ENCODE measurements at regions not wholly inside any gene's neighbourhood (a gene's known extent, or its start where the extent isn't known, plus 50 kb on each side); places are given as distances from the start of the nearest gene placed in this dataset.

DNA sequence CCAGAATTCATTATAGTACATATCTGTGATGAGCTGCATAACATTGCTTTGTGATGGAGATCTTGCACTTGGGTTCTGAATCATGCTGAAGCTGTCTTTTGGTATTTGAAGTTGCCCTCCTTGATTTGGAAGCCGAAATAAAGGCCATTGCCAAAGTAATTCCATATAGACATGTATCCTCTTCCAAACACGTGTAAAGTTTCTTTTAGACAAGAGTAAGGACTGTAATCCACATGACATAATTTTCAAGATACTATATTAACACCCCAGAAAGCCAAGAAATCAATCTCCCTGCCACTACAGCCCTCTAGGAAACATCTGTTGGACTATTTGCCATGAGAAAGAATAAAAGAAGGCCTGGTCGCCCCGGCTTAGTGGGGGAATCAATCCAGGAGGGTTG is 754.2 kb downstream of the FGF9 start:
- DNase-seq = no peak
- Mint-ChIP-seq H3K4me3 (no peak overlapping the region), H3K4me1 (no peaks in the 10 kb centered on the region), H3K27me3 (peaks cover 0 to 3% of the 10 kb centered on the region in 2 donors), H3K27ac (no peak overlapping the region), H3K9me3 (peaks cover 0 to 5% (median under 1%) of the 10 kb centered on the region in 8 donors), H3K36me3 (no peaks in the 10 kb centered on the region)
- POLR2A ChIA-PET (ENCODE audit: partially characterized antibody) = no interaction called here
- H3K4me3 ChIP-seq (ENCODE audit: low read length in 2 of 2) = no peak overlapping the region
- intact Hi-C loops (cut with micrococcal nuclease) = no loop called here
- no peaks in the 10 kb centered on the region for H3K4me1 ChIP-seq (ENCODE audit: insufficient read depth, low read length)
- no peak overlapping the region for H3K27ac ChIP-seq (ENCODE audit: low read depth, low read length)
- CTCF ChIA-PET (ENCODE audit: partially characterized antibody) = no interaction called here
- H3K9me3 ChIP-seq (ENCODE audit: control insufficient read depth in 1 of 2, low read length in 2 of 2) = no peaks in the 10 kb centered on the region
- no peaks in the 10 kb centered on the region for H3K36me3 ChIP-seq (ENCODE audit: insufficient read depth, low read length)
- no peaks in the 10 kb centered on the region for H3K27me3 ChIP-seq (ENCODE audit: insufficient read depth, low read length)

- ChIA-PET CTCF (ENCODE audit: partially characterized antibody) (no interaction called here), POLR2A (ENCODE audit: partially characterized antibody) (no interaction called here)
- intact Hi-C loops (cut with micrococcal nuclease) = no loop called here
- Mint-ChIP-seq H3K36me3 (no peaks in the 10 kb centered on the region), H3K27me3 (peaks cover 0 to 3% of the 10 kb centered on the region in 2 donors), H3K9me3 (peaks cover 0 to 6% (median under 1%) of the 10 kb centered on the region in 8 donors), H3K4me3 (no peak overlapping the region), H3K27ac (peak overlapping the region in 1 of 7 donors; percentile 43), H3K4me1 (no peaks in the 10 kb centered on the region)
- DNase-seq = no peak
- Histone ChIP-seq H3K4me1 (ENCODE audit: insufficient read depth, low read length) (no peaks in the 10 kb centered on the region), H3K27ac (ENCODE audit: low read depth, low read length) (no peak overlapping the region), H3K36me3 (ENCODE audit: insufficient read depth, low read length) (no peaks in the 10 kb centered on the region), H3K9me3 (ENCODE audit: control insufficient read depth in 1 of 2, low read length in 2 of 2) (no peaks in the 10 kb centered on the region), H3K4me3 (ENCODE audit: low read length in 2 of 2) (no peak overlapping the region), H3K27me3 (ENCODE audit: insufficient read depth, low read length) (no peaks in the 10 kb centered on the region)
Measured at GRCh38 chr13:22427066-22427465, 753.7 kb upstream of the SGCG start.

GRCh38 chr13:22427783-22428182 is 753.0 kb upstream of the SGCG start:
- H3K4me1 Mint-ChIP-seq = no peaks in the 10 kb centered on the region
- H3K4me1 ChIP-seq (ENCODE audit: insufficient read depth, low read length) = no peaks in the 10 kb centered on the region
- no peak overlapping the region for H3K27ac Mint-ChIP-seq
- ChIA-PET POLR2A (ENCODE audit: partially characterized antibody) (no interaction called here), CTCF (ENCODE audit: partially characterized antibody) (no interaction called here)
- peaks cover 0 to 3% of the 10 kb centered on the region in 2 donors for H3K27me3 Mint-ChIP-seq
- no peaks in the 10 kb centered on the region for H3K36me3 Mint-ChIP-seq
- peaks cover 0 to 5% (median under 1%) of the 10 kb centered on the region in 8 donors for H3K9me3 Mint-ChIP-seq
- no peaks in the 10 kb centered on the region for H3K27me3 ChIP-seq (ENCODE audit: insufficient read depth, low read length)
- H3K4me3 ChIP-seq (ENCODE audit: low read length in 2 of 2) = no peak overlapping the region
- intact Hi-C loops (cut with micrococcal nuclease) = no loop called here
- H3K9me3 ChIP-seq (ENCODE audit: control insufficient read depth in 1 of 2, low read length in 2 of 2) = no peaks in the 10 kb centered on the region
- H3K27ac ChIP-seq (ENCODE audit: low read depth, low read length) = no peak overlapping the region
- no peak for DNase-seq
- no peaks in the 10 kb centered on the region for H3K36me3 ChIP-seq (ENCODE audit: insufficient read depth, low read length)
- H3K4me3 Mint-ChIP-seq = no peak overlapping the region

GRCh38 chr13:22428188-22428828 is 752.5 kb upstream of the SGCG start:
- POLR2A ChIA-PET (ENCODE audit: partially characterized antibody) = no interaction called here
- Histone ChIP-seq H3K27ac (ENCODE audit: low read depth, low read length) (no peak overlapping the region), H3K27me3 (ENCODE audit: insufficient read depth, low read length) (no peaks in the 10 kb centered on the region), H3K4me3 (ENCODE audit: low read length in 2 of 2) (no peak overlapping the region), H3K36me3 (ENCODE audit: insufficient read depth, low read length) (no peaks in the 10 kb centered on the region), H3K9me3 (ENCODE audit: control insufficient read depth in 1 of 2, low read length in 2 of 2) (no peaks in the 10 kb centered on the region), H3K4me1 (ENCODE audit: insufficient read depth, low read length) (no peaks in the 10 kb centered on the region)
- intact Hi-C loops (cut with micrococcal nuclease) = no loop called here
- Mint-ChIP-seq H3K27me3 (peaks cover 0 to 3% of the 10 kb centered on the region in 2 donors), H3K36me3 (no peaks in the 10 kb centered on the region), H3K4me1 (no peaks in the 10 kb centered on the region), H3K27ac (no peak overlapping the region), H3K9me3 (peaks cover 0 to 5% (median under 1%) of the 10 kb centered on the region in 8 donors), H3K4me3 (no peak overlapping the region)
- DNase-seq = no peak
- CTCF ChIA-PET (ENCODE audit: partially characterized antibody) = no interaction called here

DNA sequence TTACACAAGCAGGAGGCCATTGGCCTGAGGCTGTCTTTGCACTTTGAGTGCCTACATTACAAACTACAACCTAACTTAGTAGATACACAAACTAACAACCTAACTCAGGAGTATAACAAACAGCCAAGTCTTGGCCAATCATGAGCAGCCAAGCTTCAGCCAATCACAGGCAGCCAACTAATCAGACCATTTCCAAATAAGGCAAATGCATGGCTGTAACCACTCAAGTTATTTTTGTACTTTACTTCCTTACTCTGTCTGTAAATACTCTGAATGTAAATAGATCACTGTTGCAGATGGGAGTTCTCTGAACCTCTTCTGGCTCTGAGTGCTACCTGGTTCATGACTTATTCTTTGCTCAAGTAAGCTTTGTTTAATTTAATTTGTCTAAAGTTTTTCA is 748.1 kb upstream of the SGCG start:
- no peaks in the 10 kb centered on the region for H3K9me3 ChIP-seq (ENCODE audit: control insufficient read depth in 1 of 2, low read length in 2 of 2)
- Mint-ChIP-seq H3K4me3 (no peak overlapping the region), H3K9me3 (peaks cover 0 to 3% (median 0%) of the 10 kb centered on the region in 8 donors), H3K36me3 (no peaks in the 10 kb centered on the region), H3K4me1 (no peaks in the 10 kb centered on the region), H3K27me3 (peaks cover 0 to 3% of the 10 kb centered on the region in 2 donors), H3K27ac (no peak overlapping the region)
- no peak for DNase-seq
- no peak overlapping the region for H3K4me3 ChIP-seq (ENCODE audit: low read length in 2 of 2)
- H3K36me3 ChIP-seq (ENCODE audit: insufficient read depth, low read length) = no peaks in the 10 kb centered on the region
- H3K27ac ChIP-seq (ENCODE audit: low read depth, low read length) = no peak overlapping the region
- no peaks in the 10 kb centered on the region for H3K4me1 ChIP-seq (ENCODE audit: insufficient read depth, low read length)
- intact Hi-C loops (cut with micrococcal nuclease) = no loop called here
- POLR2A ChIA-PET (ENCODE audit: partially characterized antibody) = no interaction called here
- H3K27me3 ChIP-seq (ENCODE audit: insufficient read depth, low read length) = no peaks in the 10 kb centered on the region
- CTCF ChIA-PET (ENCODE audit: partially characterized antibody) = no interaction called here

- CTCF ChIA-PET (ENCODE audit: partially characterized antibody) = no interaction called here
Measured at GRCh38 chr13:22447132-22447886, 733.5 kb upstream of the SGCG start.

DNA sequence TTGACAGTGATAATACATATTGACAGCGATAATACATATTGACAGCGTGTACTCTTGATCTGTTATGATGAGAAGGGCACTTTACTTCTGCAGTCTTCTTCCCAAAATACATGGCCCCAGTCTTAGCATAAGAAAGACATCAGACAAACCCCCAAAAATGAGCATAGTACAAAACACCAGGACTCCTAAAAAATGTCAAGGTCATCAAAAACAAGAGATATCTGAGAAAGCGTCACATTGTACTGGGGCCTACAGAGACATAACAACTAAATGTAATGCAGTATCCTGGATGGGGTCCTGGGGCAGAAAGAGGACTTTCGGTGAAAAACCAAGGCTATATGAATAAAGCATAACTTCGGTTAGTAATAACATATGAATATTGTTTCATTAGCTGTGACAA is 731.5 kb upstream of the SGCG start:
- CTCF ChIA-PET (ENCODE audit: partially characterized antibody) = no interaction called here
- Histone ChIP-seq H3K27me3 (ENCODE audit: insufficient read depth, low read length) (no peaks in the 10 kb centered on the region), H3K27ac (ENCODE audit: low read depth, low read length) (no peak overlapping the region), H3K9me3 (ENCODE audit: control insufficient read depth in 1 of 2, low read length in 2 of 2) (no peaks in the 10 kb centered on the region), H3K4me1 (ENCODE audit: insufficient read depth, low read length) (no peaks in the 10 kb centered on the region), H3K36me3 (ENCODE audit: insufficient read depth, low read length) (no peaks in the 10 kb centered on the region), H3K4me3 (ENCODE audit: low read length in 2 of 2) (no peak overlapping the region)
- Mint-ChIP-seq H3K27me3 (no peaks in the 10 kb centered on the region), H3K4me3 (no peak overlapping the region), H3K27ac (no peak overlapping the region), H3K36me3 (no peaks in the 10 kb centered on the region), H3K4me1 (no peaks in the 10 kb centered on the region), H3K9me3 (no peaks in the 10 kb centered on the region)
- no peak for DNase-seq
- intact Hi-C loops (cut with micrococcal nuclease) = no loop called here
- POLR2A ChIA-PET (ENCODE audit: partially characterized antibody) = no interaction called here

More at GRCh38 chr13:22447132-22447886, 733.5 kb upstream of the SGCG start:
- POLR2A ChIA-PET (ENCODE audit: partially characterized antibody) = no interaction called here
- no peaks in the 10 kb centered on the region for H3K4me1 Mint-ChIP-seq
- H3K9me3 Mint-ChIP-seq = peaks cover 0 to 5% (median 0%) of the 10 kb centered on the region in 8 donors
- no peaks in the 10 kb centered on the region for H3K36me3 ChIP-seq (ENCODE audit: insufficient read depth, low read length)
- no peak overlapping the region for H3K27ac Mint-ChIP-seq
- H3K27ac ChIP-seq (ENCODE audit: low read depth, low read length) = no peak overlapping the region
- no peak overlapping the region for H3K4me3 Mint-ChIP-seq
- H3K27me3 ChIP-seq (ENCODE audit: insufficient read depth, low read length) = no peaks in the 10 kb centered on the region
- DNase-seq = no peak
- H3K36me3 Mint-ChIP-seq = no peaks in the 10 kb centered on the region
- H3K4me1 ChIP-seq (ENCODE audit: insufficient read depth, low read length) = no peaks in the 10 kb centered on the region
- H3K4me3 ChIP-seq (ENCODE audit: low read length in 2 of 2) = no peak overlapping the region
- H3K27me3 Mint-ChIP-seq = peaks cover 0 to 2% of the 10 kb centered on the region in 2 donors
- intact Hi-C loops (cut with micrococcal nuclease) = no loop called here
- H3K9me3 ChIP-seq (ENCODE audit: control insufficient read depth in 1 of 2, low read length in 2 of 2) = no peaks in the 10 kb centered on the region

All from CD4-positive, alpha-beta memory T cell (primary cell).